Left lung (tissue), 4 donors: ENCODE measurements at regions not wholly inside any gene's neighbourhood (a gene's known extent, or its start where the extent isn't known, plus 50 kb on each side); places are given as distances from the start of the nearest gene placed in this dataset.
"Not testable (repeated sequence)": the region's sequence is repeated elsewhere in the genome, so short reads cannot be mapped to it uniquely, and the experiment has no call there.

ENCODE experiments used
- ATAC-seq: fragments of 200-7000 bp; cut with Tn5 transposase; one replicate; pipeline ENCODE4 v1.9.1; 2020; ENCODE audit warnings: moderate library complexity
- DNase-seq, 4 donors: peaks; one replicate each; pipeline ENCODE4 v3.0.0-alpha.2; 2013 to 2020
- H3K27ac ChIP-seq, 2 donors: fragments of 200-600 bp; sonication (generic) in 1 of 2; one replicate each; pipeline versions ENCODE4 v1.5.0 to v1.8.0; 2020 to 2021
- H3K27me3 ChIP-seq, 2 donors: fragments of 200-600 bp; sonication (generic) in 1 of 2; one replicate each; pipeline versions ENCODE4 v1.5.0 to v1.8.0; 2020 to 2021
- H3K36me3 ChIP-seq, 2 donors: fragments of 200-600 bp; sonication (generic) in 1 of 2; one replicate each; pipeline versions ENCODE4 v1.5.0 to v1.8.0; 2020 to 2021
- H3K4me1 ChIP-seq, 2 donors: fragments of 200-600 bp; one replicate each; pipeline ENCODE4 v1.8.0; 2021
- H3K4me3 ChIP-seq, 2 donors: fragments of 200-600 bp; sonication (generic) in 1 of 2; one replicate each; pipeline versions ENCODE4 v1.5.0 to v1.8.0; 2020 to 2021; ENCODE audit warnings: mild to moderate bottlenecking in 1 of 2
- H3K9me3 ChIP-seq, 2 donors: fragments of 200-600 bp; sonication (generic) in 1 of 2; one replicate each; pipeline versions ENCODE4 v1.5.0 to v1.8.0; 2020 to 2021
- intact Hi-C, 2 donors: fragments of 100-400 bp; cut with DNase I; formaldehyde crosslinking; loops; one replicate each; pipeline versions ENCODE4 v1.11.2 to v1.14.2; 2022
- TF ChIP-seq, protein P1 (sequence below), 2 donors: fragments of 200-600 bp; sonication (generic) in 1 of 2; IDR thresholded peaks; one replicate each; pipeline versions ENCODE4 v1.5.0 to v1.8.0; 2021; ENCODE audit warnings: antibody characterized with exemption in 2 of 2
- donor health status: DM: no; HTN: yes; CAD: no.
- donor health status: DM: no; HTN: no; CAD: no.

GRCh38 chr16:9666834-9667480, 515.3 kb downstream of the GRIN2A start:
- Histone ChIP-seq H3K36me3 (no peaks in the 10 kb centered on the region), H3K4me1 (no peaks in the 10 kb centered on the region), H3K9me3 (no peaks in the 10 kb centered on the region), H3K4me3 (no peak overlapping the region), H3K27me3 (no peaks in the 10 kb centered on the region), H3K27ac (no peak overlapping the region)
- ATAC-seq (no peak), DNase-seq (no peak)
- TF ChIP-seq, protein P1, sequence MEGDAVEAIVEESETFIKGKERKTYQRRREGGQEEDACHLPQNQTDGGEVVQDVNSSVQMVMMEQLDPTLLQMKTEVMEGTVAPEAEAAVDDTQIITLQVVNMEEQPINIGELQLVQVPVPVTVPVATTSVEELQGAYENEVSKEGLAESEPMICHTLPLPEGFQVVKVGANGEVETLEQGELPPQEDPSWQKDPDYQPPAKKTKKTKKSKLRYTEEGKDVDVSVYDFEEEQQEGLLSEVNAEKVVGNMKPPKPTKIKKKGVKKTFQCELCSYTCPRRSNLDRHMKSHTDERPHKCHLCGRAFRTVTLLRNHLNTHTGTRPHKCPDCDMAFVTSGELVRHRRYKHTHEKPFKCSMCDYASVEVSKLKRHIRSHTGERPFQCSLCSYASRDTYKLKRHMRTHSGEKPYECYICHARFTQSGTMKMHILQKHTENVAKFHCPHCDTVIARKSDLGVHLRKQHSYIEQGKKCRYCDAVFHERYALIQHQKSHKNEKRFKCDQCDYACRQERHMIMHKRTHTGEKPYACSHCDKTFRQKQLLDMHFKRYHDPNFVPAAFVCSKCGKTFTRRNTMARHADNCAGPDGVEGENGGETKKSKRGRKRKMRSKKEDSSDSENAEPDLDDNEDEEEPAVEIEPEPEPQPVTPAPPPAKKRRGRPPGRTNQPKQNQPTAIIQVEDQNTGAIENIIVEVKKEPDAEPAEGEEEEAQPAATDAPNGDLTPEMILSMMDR (IDR thresholded peaks at IDR 0.05): no peak
- intact Hi-C loops: no loop called here

- H3K27me3 ChIP-seq: no peaks in the 10 kb centered on the region
- TF ChIP-seq, protein P1 (IDR thresholded peaks at IDR 0.05): no peak
- H3K9me3 ChIP-seq: no peaks in the 10 kb centered on the region
- ATAC-seq (no peak), DNase-seq (no peak)
- no peaks in the 10 kb centered on the region for H3K36me3 ChIP-seq
- no peaks in the 10 kb centered on the region for H3K4me1 ChIP-seq
- H3K27ac ChIP-seq: no peak overlapping the region
- no peak overlapping the region for H3K4me3 ChIP-seq
- intact Hi-C loops: no loop called here
These were observed 512.2 kb downstream of the GRIN2A start for GRCh38 chr16:9670033-9670432.

DNA sequence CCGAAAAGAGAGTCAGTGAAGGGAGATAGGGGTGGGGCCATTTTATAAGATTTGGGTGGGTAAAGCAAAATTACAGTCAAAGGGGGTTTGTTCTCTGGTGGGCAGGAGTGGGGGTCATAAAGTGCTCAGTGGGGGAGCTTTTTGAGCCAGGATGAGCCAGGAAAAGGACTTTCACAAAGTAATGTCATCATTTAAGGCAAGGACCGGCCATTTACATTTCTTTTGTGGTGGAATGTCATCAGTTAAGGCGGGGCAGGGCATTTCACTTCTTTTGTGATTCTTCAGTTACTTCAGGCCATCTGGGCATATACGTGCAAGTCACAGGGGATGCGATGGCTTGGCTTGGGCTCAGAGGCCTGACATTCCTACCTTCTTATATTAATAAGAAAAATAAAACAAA, 511.6 kb downstream of the GRIN2A start:
- intact Hi-C loops, H3K4me1 ChIP-seq, H3K4me3 ChIP-seq, H3K36me3 ChIP-seq, H3K27me3 ChIP-seq, H3K9me3 ChIP-seq, DNase-seq, H3K27ac ChIP-seq, ATAC-seq: not testable (repeated sequence)

DNA sequence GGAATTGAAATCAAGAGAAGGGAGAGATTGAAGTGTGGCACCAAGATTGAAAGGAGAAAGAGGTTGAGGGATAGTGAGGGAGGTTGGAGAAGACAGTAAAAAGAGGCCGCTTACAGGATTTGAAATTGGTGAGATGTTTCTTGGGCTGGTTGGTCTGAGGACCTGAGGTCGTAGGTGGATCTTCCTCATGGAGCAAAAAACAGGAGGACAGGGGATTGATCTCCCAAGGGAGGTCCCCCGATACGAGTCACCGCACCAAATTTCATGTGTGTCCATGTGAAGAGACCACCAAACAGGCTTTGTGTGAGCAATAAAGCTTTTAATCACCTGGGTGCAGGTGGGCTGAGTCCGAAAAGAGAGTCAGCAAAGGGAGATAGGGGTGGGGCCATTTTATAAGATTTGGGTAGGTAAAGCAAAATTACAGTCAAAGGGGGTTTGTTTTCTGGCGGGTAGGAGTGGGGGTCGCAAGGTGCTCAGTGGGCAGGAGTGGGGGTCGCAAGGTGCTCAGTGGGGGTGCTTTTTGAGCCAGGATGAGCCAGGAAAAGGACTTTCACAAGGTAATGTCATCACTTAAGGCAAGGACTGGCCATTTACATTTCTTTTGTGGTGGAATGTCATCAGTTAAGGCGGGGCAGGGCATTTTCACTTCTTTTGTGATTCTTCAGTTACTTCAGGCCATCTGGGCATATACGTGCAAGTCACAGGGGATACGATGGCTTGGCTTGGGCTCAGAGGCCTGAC, 505.5 kb downstream of the GRIN2A start:
- ATAC-seq, H3K27me3 ChIP-seq, intact Hi-C loops, H3K36me3 ChIP-seq, H3K4me1 ChIP-seq, H3K27ac ChIP-seq, DNase-seq, H3K9me3 ChIP-seq, H3K4me3 ChIP-seq: not testable (repeated sequence)

DNA sequence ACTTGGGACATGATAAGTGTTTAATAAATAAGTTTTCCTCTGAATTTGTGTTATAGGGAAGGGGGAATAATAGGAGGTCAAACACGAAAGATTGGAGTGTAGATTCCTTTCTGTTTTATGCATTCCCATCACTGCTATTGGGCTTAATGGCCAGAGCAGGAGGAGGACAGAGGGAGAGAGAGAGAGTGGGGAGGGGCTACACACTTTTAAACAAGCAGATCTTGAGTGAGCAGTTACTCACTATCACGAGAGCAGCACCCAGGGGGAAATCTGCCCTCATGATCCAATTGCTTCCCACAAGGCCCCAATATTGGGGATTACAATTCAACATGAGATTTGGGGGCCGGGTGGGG, 505.0 kb downstream of the GRIN2A start:
- DNase-seq (no peak), ATAC-seq (no peak)
- H3K36me3 ChIP-seq: no peaks in the 10 kb centered on the region
- intact Hi-C loops: no loop called here
- no peak overlapping the region for H3K4me3 ChIP-seq
- no peaks in the 10 kb centered on the region for H3K9me3 ChIP-seq
- TF ChIP-seq, protein P1 (IDR thresholded peaks at IDR 0.05): no peak
- H3K27me3 ChIP-seq: no peaks in the 10 kb centered on the region
- no peaks in the 10 kb centered on the region for H3K4me1 ChIP-seq
- no peak overlapping the region for H3K27ac ChIP-seq

DNA sequence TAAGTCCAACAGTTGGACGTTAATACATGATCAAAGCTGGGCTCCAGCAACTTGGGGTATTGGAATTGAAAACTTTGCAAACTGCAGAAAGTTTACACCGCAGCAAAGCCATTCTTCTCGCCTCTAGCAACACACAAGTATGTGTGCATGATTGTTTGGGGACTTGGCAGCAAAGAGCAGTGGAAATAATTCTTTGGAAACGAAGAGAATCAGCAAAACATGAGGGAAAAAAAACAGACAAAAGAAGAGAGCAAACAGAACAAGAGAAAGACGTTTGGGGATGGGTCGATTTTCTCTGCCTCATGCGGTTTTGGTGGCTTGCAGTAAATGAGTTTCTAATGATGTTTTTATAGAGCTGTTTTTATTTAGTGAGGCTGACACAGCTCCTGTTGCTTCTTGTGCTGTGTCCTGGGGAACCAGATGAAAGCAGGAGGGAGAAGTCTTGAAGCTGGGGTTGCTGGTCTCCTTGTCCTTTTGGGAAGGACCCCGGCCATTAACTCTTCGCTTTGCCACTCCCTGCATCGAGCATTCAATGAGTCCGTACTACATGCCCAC, 502.9 kb downstream of the GRIN2A start:
- intact Hi-C loops: no loop called here
- Histone ChIP-seq H3K4me3 (no peak overlapping the region), H3K27me3 (no peaks in the 10 kb centered on the region), H3K9me3 (peaks cover 0 to 13% of the 10 kb centered on the region in 2 donors), H3K36me3 (no peaks in the 10 kb centered on the region), H3K27ac (no peak overlapping the region), H3K4me1 (no peaks in the 10 kb centered on the region)
- no peak for ATAC-seq
- DNase-seq: peak in 2 of 4 donors; percentile 7 to 14
- TF ChIP-seq, protein P1 (IDR thresholded peaks at IDR 0.05): no peak
